Nephron progenitor cell (in vitro differentiated cells): ENCODE measurements at regions not wholly inside any gene's neighbourhood (a gene's known extent, or its start where the extent isn't known, plus 50 kb on each side); places are given as distances from the start of the nearest gene placed in this dataset.

ENCODE experiments used
- DNase-seq: peaks from one replicate; pipeline ENCODE4 v3.0.0; 2021
- H3K27ac Mint-ChIP-seq: 2 replicates; pipeline ENCODE4 v1.8.0; 2021; ENCODE audit warnings: mild to moderate bottlenecking, moderate library complexity, mixed read lengths
- H3K27me3 Mint-ChIP-seq: 2 replicates; pipeline ENCODE4 v1.8.0; 2021; ENCODE audit warnings: mild to moderate bottlenecking, low read depth, mixed read lengths; ENCODE audit not compliant: poor library complexity
- H3K36me3 Mint-ChIP-seq: 2 replicates; pipeline ENCODE4 v1.8.0; 2021; ENCODE audit warnings: low read depth, mixed read lengths
- H3K4me1 Mint-ChIP-seq: 2 replicates; pipeline ENCODE4 v1.8.0; 2021; ENCODE audit warnings: mixed read lengths
- H3K4me3 Mint-ChIP-seq: 2 replicates; pipeline ENCODE4 v1.8.0; 2021; ENCODE audit warnings: mild to moderate bottlenecking, moderate library complexity, mixed read lengths
- H3K9me3 Mint-ChIP-seq: 2 replicates; pipeline ENCODE4 v1.8.0; 2021; ENCODE audit warnings: mild to moderate bottlenecking, moderate library complexity, mixed read lengths
- TF ChIP-seq, protein P1 (sequence below): fragments of 200-600 bp; sonication (generic); IDR thresholded peaks from 2 replicates; pipeline ENCODE4 v1.5.0; 2021; ENCODE audit warnings: antibody characterized with exemption

DNA sequence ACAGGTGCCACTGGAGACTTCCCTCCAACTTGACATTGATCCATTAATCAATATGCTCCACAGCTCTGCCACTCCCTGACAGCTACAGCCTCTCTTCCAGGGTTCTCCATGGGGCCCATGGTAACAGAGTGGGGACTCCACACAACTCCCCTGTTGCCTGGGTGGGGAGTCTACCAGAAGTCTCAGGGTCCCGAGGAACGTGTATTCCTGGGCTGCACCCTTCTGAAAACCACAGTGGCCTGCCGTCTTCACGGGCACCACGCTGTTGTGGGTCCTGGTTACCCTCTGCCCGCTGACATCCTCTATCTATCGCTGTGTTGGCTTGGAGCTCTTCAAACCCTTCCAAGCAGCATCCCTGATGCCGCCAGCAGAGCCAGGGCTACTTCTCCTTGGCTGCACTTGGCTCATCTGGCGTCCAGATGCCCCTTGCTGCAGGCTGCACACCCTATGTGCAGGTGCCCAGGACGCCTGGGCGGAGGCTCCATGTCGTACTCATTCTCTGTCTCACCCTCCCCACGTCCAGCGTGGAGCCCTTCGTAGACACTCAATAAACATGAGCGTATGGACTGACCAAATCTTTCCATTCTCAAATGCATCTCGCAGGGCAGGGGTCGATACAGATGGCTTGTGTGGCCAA is 1341.8 kb downstream of the TBC1D22A start:
- no peaks in the 10 kb centered on the region for H3K36me3 Mint-ChIP-seq
- peak overlapping the region; percentile 59 for H3K27ac Mint-ChIP-seq
- peaks cover 34% of the 10 kb centered on the region for H3K27me3 Mint-ChIP-seq
- TF ChIP-seq, protein P1, sequence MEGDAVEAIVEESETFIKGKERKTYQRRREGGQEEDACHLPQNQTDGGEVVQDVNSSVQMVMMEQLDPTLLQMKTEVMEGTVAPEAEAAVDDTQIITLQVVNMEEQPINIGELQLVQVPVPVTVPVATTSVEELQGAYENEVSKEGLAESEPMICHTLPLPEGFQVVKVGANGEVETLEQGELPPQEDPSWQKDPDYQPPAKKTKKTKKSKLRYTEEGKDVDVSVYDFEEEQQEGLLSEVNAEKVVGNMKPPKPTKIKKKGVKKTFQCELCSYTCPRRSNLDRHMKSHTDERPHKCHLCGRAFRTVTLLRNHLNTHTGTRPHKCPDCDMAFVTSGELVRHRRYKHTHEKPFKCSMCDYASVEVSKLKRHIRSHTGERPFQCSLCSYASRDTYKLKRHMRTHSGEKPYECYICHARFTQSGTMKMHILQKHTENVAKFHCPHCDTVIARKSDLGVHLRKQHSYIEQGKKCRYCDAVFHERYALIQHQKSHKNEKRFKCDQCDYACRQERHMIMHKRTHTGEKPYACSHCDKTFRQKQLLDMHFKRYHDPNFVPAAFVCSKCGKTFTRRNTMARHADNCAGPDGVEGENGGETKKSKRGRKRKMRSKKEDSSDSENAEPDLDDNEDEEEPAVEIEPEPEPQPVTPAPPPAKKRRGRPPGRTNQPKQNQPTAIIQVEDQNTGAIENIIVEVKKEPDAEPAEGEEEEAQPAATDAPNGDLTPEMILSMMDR = no peak
- H3K4me3 Mint-ChIP-seq = no peak overlapping the region
- H3K4me1 Mint-ChIP-seq = peaks cover 16% of the 10 kb centered on the region
- no peak for DNase-seq
- peaks cover 25% of the 10 kb centered on the region for H3K9me3 Mint-ChIP-seq

DNA sequence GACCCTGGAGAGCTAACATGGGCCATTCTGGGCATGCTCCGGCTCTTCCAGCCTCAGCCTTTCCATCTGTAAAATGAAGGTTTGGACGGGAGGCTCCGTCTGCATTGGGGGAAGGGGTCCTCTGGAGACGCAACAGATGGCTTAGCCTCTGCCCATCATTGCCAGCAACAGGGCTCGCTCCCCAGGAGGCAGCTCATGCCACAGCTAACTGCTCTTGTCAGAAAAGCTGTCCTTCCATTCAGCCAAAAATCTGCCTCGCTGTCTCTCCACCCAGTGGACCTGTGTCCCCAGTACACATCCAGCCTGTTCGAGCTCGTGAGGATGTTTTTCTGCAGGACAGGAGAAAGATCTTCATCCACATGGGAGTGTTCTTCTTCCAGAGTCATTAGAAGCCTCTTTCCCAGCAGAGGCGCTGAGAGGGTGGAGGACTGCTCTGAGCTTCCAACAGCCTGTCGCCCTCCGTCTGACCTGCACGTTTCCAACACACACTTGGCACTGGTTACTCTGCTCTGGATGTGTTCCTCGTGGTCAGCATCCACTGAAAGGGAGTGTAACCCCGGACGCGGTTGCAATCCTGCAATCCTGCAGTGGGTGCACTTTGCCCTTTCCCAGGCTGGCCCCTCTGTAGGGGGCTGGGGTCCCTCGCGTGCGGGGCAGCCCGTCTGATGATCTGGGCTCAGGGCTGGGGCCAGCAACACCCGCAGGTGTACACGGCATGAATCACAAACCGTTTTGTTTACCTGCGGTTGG is 1340.9 kb downstream of the TBC1D22A start:
- Mint-ChIP-seq H3K36me3 (no peaks in the 10 kb centered on the region), H3K27me3 (peaks cover 31% of the 10 kb centered on the region)
- TF ChIP-seq, protein P1 = no peak

DNA sequence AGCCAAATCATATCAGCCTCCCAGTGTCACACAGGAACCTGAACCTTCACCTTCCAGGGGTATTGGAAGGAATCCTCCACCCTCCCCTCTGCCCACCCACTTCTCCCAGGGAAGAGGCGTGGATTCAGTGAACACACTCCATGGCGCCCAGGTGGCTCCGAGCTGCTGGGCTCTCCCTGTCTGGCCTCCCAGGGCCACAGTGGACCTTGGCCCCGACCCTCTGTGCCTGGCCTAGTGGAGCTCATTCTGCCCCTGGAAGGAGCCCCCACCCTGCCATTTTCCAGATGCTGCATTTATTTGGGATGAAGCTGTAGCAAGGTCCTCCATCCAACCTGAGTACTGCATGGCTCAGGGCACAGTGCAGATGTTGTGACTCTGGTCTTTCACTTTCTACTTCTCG is 1340.1 kb downstream of the TBC1D22A start:
- TF ChIP-seq, protein P1 = no peak
- Mint-ChIP-seq H3K4me1 (peaks cover 16% of the 10 kb centered on the region), H3K4me3 (no peak overlapping the region), H3K9me3 (peaks cover 15% of the 10 kb centered on the region), H3K27me3 (peaks cover 33% of the 10 kb centered on the region), H3K27ac (no peak overlapping the region), H3K36me3 (no peaks in the 10 kb centered on the region)
- no peak for DNase-seq

More for the DNA sequence above, 1340.9 kb downstream of the TBC1D22A start:
- peaks cover 16% of the 10 kb centered on the region for H3K9me3 Mint-ChIP-seq
- no peak overlapping the region for H3K27ac Mint-ChIP-seq
- no peak for DNase-seq
- peaks cover 16% of the 10 kb centered on the region for H3K4me1 Mint-ChIP-seq
- no peak overlapping the region for H3K4me3 Mint-ChIP-seq

DNA sequence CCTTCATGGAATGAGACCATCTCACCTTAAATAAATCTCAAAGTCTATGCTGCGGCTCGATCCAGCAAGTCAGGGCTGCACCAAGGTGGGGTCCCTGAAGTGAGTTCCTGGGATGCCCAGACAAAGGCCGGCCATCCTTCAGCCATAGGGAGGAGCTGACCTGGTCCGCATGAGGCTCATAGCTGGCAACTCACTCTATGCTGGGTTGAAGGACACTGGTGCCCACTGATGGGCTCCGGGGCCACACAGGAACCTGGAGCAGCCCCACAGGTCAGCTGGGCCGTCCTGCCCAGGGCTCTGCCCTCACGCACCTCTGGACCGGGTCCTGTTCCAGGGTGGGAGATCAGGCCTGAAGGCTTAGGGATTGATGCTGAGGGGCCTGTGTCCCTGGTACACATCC is 1339.3 kb downstream of the TBC1D22A start:
- Mint-ChIP-seq H3K27me3 (peaks cover 34% of the 10 kb centered on the region), H3K9me3 (peaks cover 15% of the 10 kb centered on the region), H3K4me1 (peaks cover 21% of the 10 kb centered on the region), H3K4me3 (no peak overlapping the region), H3K27ac (no peak overlapping the region), H3K36me3 (no peaks in the 10 kb centered on the region)
- TF ChIP-seq, protein P1 = no peak
- DNase-seq = no peak

DNA sequence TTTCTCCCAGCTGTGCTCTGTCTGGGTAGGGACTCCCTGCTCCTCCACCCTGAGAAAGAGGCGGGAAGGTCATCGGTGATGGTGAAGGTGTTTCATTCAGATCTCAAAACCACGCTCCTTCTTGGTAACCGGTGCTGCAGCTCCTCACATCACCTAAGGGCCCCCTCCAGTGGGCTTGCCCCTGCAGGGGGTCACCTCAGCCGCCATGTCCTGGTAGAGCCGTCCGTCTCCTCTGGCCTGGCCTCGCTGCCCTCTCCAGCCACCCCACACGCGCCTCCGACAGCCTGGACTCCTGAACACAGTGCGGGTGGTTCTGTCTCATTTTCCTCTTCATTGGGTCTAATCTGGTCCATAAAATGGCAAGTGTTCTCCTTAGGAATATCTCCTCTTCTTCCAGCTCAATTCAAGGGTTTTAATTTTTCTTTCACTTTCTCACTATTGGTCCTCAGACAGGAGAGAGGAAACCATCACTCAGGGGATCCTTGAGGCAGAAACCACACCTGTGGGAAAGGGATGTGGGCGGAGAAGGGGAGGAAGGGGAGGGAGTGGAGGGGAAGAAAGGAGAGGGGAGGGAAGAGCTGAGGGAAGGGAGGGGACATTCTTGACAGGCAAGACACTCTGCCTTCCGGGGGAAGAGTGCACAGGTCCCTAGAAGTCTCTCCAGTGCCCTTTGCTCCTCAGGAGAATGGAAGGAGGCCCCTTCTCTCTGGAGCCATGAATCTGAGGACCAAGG is 1338.4 kb downstream of the TBC1D22A start:
- no peak overlapping the region for H3K27ac Mint-ChIP-seq
- TF ChIP-seq, protein P1 = no peak
- H3K36me3 Mint-ChIP-seq = no peaks in the 10 kb centered on the region
- DNase-seq = no peak
- peaks cover 15% of the 10 kb centered on the region for H3K9me3 Mint-ChIP-seq
- peaks cover 30% of the 10 kb centered on the region for H3K27me3 Mint-ChIP-seq
- peaks cover 21% of the 10 kb centered on the region for H3K4me1 Mint-ChIP-seq
- H3K4me3 Mint-ChIP-seq = no peak overlapping the region
